A549 (cell line): ENCODE measurements at regions not wholly inside any gene's neighbourhood (a gene's known extent, or its start where the extent isn't known, plus 50 kb on each side); places are given as distances from the start of the nearest gene placed in this dataset.

Experiments used
- POLR2A ChIP-seq: IDR thresholded peaks from 2 replicates; pipeline ENCODE4 v1.6.1; 2012; ENCODE audit warnings: mild to moderate bottlenecking, low read length
- REST ChIP-seq: fragments of 200-600 bp; sonication (generic); IDR thresholded peaks from 2 replicates; pipeline ENCODE4 v1.6.1; 2016; ENCODE audit warnings: antibody characterized with exemption, mild to moderate bottlenecking, moderate library complexity

DNA sequence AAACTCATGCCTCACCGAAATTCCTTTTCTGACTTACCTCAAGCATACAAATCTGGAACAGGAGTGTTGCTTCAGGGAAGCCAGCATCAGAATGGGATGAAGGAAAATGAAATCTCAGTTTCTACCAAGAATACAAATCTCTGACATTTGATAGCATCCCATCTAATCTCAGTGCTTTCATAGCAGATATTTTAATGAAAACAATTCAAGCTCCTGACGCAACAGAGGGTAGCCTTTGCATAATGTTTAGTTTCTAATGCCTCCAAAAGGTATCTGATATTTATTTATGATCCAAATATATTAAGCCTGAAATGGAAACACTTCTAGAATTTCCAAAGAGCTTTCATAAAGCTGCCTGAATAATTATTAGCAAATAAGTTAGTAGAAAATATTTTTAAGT lies 251.4 kb downstream of the DEPDC1B start:
- TF ChIP-seq REST (no peak), POLR2A (no peak)
